HepG2 (cell line): ENCODE measurements at regions not wholly inside any gene's neighbourhood (a gene's known extent, or its start where the extent isn't known, plus 50 kb on each side); places are given as distances from the start of the nearest gene placed in this dataset.

Experiments
- ATAC-seq: fragments of 200-7000 bp; cut with Tn5 transposase; 3 replicates; pipeline ENCODE4 v1.9.1; 2020; ENCODE audit warnings: mild to moderate bottlenecking, moderate library complexity
- BruUV-seq: library from RNA; stranded (reverse); fragments of 400-500 nt; replicated peaks from 2 replicates; lab custom pipeline; 2021; lab: Mats Ljungman, UMichigan
- CTCF ChIA-PET: fragments of 300-600 bp; formaldehyde crosslinking; extraction: SDS; loops from one replicate; lab custom pipeline; 2021; ENCODE audit warnings: low total read pairs, inconsistent platforms, low intra/inter-chr PET ratio; lab: Yijun Ruan, JAX
- POLR2A ChIA-PET: fragments of 350-600 bp; sonication (Branson Sonifier 250); formaldehyde crosslinking; loops from one replicate; lab custom pipeline; 2020; ENCODE audit warnings: antibody characterized with exemption, inconsistent platforms; lab: Yijun Ruan, JAX
- DNase-seq: peaks from one replicate; pipeline ENCODE4 v3.0.0-alpha.2; 2015; ENCODE audit warnings: low spot score
- FAIRE-seq: peaks from 3 replicates; lab custom pipeline; 2011; peaks lifted over from hg19 to GRCh38; lab: Jason Lieb, UNC
- H2AFZ ChIP-seq: one replicate; pipeline ENCODE4 v1.6.1; 2011; ENCODE audit warnings: low read length, inconsistent platforms
- H3K27ac ChIP-seq: fragments of 300-600 bp; 3 replicates; pipeline ENCODE4 v1.8.0; 2011; ENCODE audit warnings: mixed run types, mild to moderate bottlenecking, mixed read lengths, low read length, inconsistent platforms; ENCODE audit not compliant: insufficient read depth; ENCODE audit errors: extremely low read length
- H3K27me3 ChIP-seq, 2 experiments: fragments of 200-600 bp in 1 of 2; 2 replicates in 1 of 2; 3 replicates in 1 of 2; pipeline versions ENCODE4 v1.6.0 to v1.8.0; 2011; ENCODE audit warnings: low read length in 2 of 2, mild to moderate bottlenecking in 2 of 2, moderate library complexity in 2 of 2, inconsistent platforms in 1 of 2; ENCODE audit not compliant: insufficient read depth in 2 of 2, control insufficient read depth in 1 of 2
- H3K36me3 ChIP-seq, 2 experiments: fragments of 200-600 bp in 1 of 2; replicated peaks in 1 of 2; 2 replicates in 1 of 2; 3 replicates in 1 of 2; pipeline versions ENCODE4 v1.5.1 to v1.8.0; 2011; ENCODE audit warnings: low read length in 2 of 2, inconsistent platforms in 1 of 2; ENCODE audit not compliant: insufficient read depth in 2 of 2, control insufficient read depth in 1 of 2
- H3K4me1 ChIP-seq: 2 replicates; pipeline ENCODE4 v1.5.1; 2012; ENCODE audit warnings: low read length, inconsistent platforms; ENCODE audit not compliant: insufficient read depth
- H3K4me2 ChIP-seq: 2 replicates; pipeline ENCODE4 v1.6.0; 2011; ENCODE audit warnings: low read depth, low read length, inconsistent platforms
- H3K4me3 ChIP-seq, 3 experiments: fragments of 200-600 bp in 1 of 3; sonication (generic), shearing (Covaris generic) in 1 of 3; replicated peaks in 1 of 3; 2 replicates each; pipeline ENCODE4 v1.5.1; 2011 to 2016; ENCODE audit warnings: low read length in 3 of 3, inconsistent platforms in 2 of 3, low read depth in 2 of 3, mild to moderate bottlenecking in 2 of 3, control low read depth in 1 of 3, mixed read lengths in 1 of 3; ENCODE audit not compliant: insufficient read depth in 1 of 3
- H3K79me2 ChIP-seq: one replicate; pipeline ENCODE4 v1.6.1; 2011; ENCODE audit warnings: low read length, inconsistent platforms; ENCODE audit not compliant: insufficient read depth
- H3K9ac ChIP-seq: 2 replicates; pipeline ENCODE4 v1.6.0; 2011; ENCODE audit warnings: mild to moderate bottlenecking, low read depth, low read length, inconsistent platforms; ENCODE audit not compliant: insufficient read depth
- H3K9me3 ChIP-seq: 2 replicates; pipeline ENCODE4 v1.5.1; 2012; ENCODE audit warnings: mild to moderate bottlenecking, low read length
- H4K20me1 ChIP-seq: 2 replicates; pipeline ENCODE4 v1.6.0; 2011; ENCODE audit warnings: inconsistent platforms, mild to moderate bottlenecking, low read length, moderate library complexity; ENCODE audit not compliant: insufficient read depth
- CREB1 ChIP-seq, 2 experiments: fragments of 450-650 bp in 1 of 2; IDR thresholded peaks; 2 replicates each; pipeline ENCODE4 v1.6.1; 2016 to 2017; ENCODE audit warnings: control low read depth in 1 of 2, mild to moderate bottlenecking in 1 of 2, missing compliant biosample characterization in 1 of 2, missing genetic modification characterization in 1 of 2
- GPBP1L1 ChIP-seq: sonication (generic); formaldehyde crosslinking; IDR thresholded peaks from 2 replicates; pipeline ENCODE4 v1.5.0; 2020; ENCODE audit warnings: mild to moderate bottlenecking, missing genetic modification reagents
- MBNL3 ChIP-seq: fragments of 250-450 bp; sonication (Bioruptor Pico); conservative IDR thresholded peaks from 2 replicates; pipeline ENCODE4 v1.8.0; 2022; ENCODE audit warnings: mild to moderate bottlenecking, inconsistent platforms
- REPIN1 ChIP-seq: sonication (generic); formaldehyde crosslinking; IDR thresholded peaks from 2 replicates; pipeline ENCODE4 v1.8.0; 2022; ENCODE audit warnings: missing genetic modification reagents, low read depth, mild to moderate bottlenecking, borderline replicate concordance
- ZHX1 ChIP-seq: sonication (generic); formaldehyde crosslinking; IDR thresholded peaks from 2 replicates; pipeline ENCODE4 v1.8.1; 2022; ENCODE audit warnings: low read depth, mild to moderate bottlenecking, missing genetic modification reagents
- ZNF225 ChIP-seq: sonication (generic); formaldehyde crosslinking; IDR thresholded peaks from 2 replicates; pipeline ENCODE4 v1.4.0; 2020; ENCODE audit warnings: mild to moderate bottlenecking, missing genetic modification reagents
- ZNF232 ChIP-seq: sonication (generic); formaldehyde crosslinking; IDR thresholded peaks from 2 replicates; pipeline ENCODE4 v1.4.0; 2020; ENCODE audit warnings: missing genetic modification reagents, borderline replicate concordance
- ZNF337 ChIP-seq: sonication (generic); formaldehyde crosslinking; IDR thresholded peaks from 2 replicates; pipeline ENCODE4 v1.5.1; 2020; ENCODE audit warnings: missing genetic modification reagents, low read depth, mild to moderate bottlenecking, borderline replicate concordance
- ZNF737 ChIP-seq: sonication (generic); formaldehyde crosslinking; IDR thresholded peaks from 2 replicates; pipeline ENCODE4 v1.5.0; 2020; ENCODE audit warnings: missing genetic modification reagents, mild to moderate bottlenecking, borderline replicate concordance
- WGBS: methylation state at CpG from one replicate; pipeline ENCODE4 v1.1.6; 2017; ENCODE audit warnings: low lambda C conversion rate; 5-methylcytosine and 5-hydroxymethylcytosine counted together
- in situ Hi-C: cut with HindIII; loops from 2 replicates; pipeline ENCODE4 v1.10.0; 2017; ENCODE audit warnings: low pct_unique_long_range_greater_than_20kb; ENCODE audit not compliant: extremely low pct_ligation_motif_present
- intact Hi-C: fragments of 100-400 bp; cut with micrococcal nuclease; formaldehyde crosslinking; loops from one replicate; pipeline ENCODE4 v1.10.0; 2022; ENCODE audit not compliant: unreplicated experiment
- TF ChIP-seq, protein P1 (sequence below): sonication (generic); formaldehyde crosslinking; IDR thresholded peaks from 2 replicates; pipeline ENCODE4 v1.4.0; 2020; ENCODE audit warnings: missing genetic modification reagents, mild to moderate bottlenecking, borderline replicate concordance

DNA sequence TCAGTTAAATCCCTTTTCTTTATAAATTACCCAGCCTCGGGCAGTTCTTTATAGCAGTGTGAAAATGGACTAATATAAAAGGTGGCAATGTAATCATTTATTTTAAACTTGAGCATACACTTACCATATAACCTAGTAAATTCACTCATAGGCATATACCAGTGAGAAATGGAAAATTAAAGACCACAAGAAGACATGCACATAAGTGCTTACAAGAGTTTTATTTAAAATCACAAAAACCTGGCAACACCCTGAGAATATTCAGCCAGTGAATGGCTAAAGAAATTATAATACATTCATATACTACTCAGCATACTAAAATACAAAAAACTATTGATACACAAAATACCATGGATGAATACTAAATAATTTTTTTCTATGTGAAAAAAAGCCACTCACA lies 1017.5 kb upstream of the TMEM132C start (continued):
- no peak for TF ChIP-seq MBNL3 (CRISPR knock-in tag)
- TF ChIP-seq ZNF337 (CRISPR knock-in tag) = no peak
- TF ChIP-seq ZNF232 = no peak
- no peak for TF ChIP-seq GPBP1L1
- TF ChIP-seq REPIN1 (CRISPR knock-in tag) = no peak
- TF ChIP-seq ZNF225 = no peak
- TF ChIP-seq ZNF737 (CRISPR knock-in tag) = no peak
- TF ChIP-seq, protein P1, sequence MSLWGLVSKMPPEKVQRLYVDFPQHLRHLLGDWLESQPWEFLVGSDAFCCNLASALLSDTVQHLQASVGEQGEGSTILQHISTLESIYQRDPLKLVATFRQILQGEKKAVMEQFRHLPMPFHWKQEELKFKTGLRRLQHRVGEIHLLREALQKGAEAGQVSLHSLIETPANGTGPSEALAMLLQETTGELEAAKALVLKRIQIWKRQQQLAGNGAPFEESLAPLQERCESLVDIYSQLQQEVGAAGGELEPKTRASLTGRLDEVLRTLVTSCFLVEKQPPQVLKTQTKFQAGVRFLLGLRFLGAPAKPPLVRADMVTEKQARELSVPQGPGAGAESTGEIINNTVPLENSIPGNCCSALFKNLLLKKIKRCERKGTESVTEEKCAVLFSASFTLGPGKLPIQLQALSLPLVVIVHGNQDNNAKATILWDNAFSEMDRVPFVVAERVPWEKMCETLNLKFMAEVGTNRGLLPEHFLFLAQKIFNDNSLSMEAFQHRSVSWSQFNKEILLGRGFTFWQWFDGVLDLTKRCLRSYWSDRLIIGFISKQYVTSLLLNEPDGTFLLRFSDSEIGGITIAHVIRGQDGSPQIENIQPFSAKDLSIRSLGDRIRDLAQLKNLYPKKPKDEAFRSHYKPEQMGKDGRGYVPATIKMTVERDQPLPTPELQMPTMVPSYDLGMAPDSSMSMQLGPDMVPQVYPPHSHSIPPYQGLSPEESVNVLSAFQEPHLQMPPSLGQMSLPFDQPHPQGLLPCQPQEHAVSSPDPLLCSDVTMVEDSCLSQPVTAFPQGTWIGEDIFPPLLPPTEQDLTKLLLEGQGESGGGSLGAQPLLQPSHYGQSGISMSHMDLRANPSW = no peak

GRCh38 chr12:127253797-127254327 lies 1013.1 kb upstream of the TMEM132C start:
- H3K4me2 ChIP-seq = no peak overlapping the region
- TF ChIP-seq ZHX1 (CRISPR knock-in tag) (no peak), CREB1 (IDR thresholded peaks at IDR 0.05) (peak; percentile 63), CREB1 (CRISPR knock-in tag; IDR thresholded peaks at IDR 0.05) (no peak)
- no peaks in the 10 kb centered on the region for H3K79me2 ChIP-seq
- no peak overlapping the region for H3K4me3 ChIP-seq
- H3K36me3 ChIP-seq = no peaks in the 10 kb centered on the region
- FAIRE-seq = no peak
- 24% methylated on average over 5 of the region's 7 CpGs for WGBS
- no peak overlapping the region for H3K27ac ChIP-seq
- peaks cover 42% of the 10 kb centered on the region for H3K9me3 ChIP-seq
- POLR2A ChIA-PET = no interaction called here
- in situ Hi-C loops (no loop called here), intact Hi-C loops (no loop called here)
- CTCF ChIA-PET = no interaction called here
- ATAC-seq = no peak
- H3K9ac ChIP-seq = no peak overlapping the region
- H2AFZ ChIP-seq = no peak overlapping the region
- DNase-seq = no peak
- H4K20me1 ChIP-seq = no peaks in the 10 kb centered on the region
- no TSS peak for BruUV-seq
- no peaks in the 10 kb centered on the region for H3K4me1 ChIP-seq
- no peaks in the 10 kb centered on the region for H3K27me3 ChIP-seq
